Keratinocyte (primary cell): ENCODE measurements at regions not wholly inside any gene's neighbourhood (a gene's known extent, or its start where the extent isn't known, plus 50 kb on each side); places are given as distances from the start of the nearest gene placed in this dataset.

Experiments
- EZH2 ChIP-seq: IDR thresholded peaks from one replicate; pipeline ENCODE4 v1.6.1; 2012; ENCODE audit warnings: inconsistent platforms, mild to moderate bottlenecking, low read length, moderate library complexity
- TF ChIP-seq, protein P1 (sequence below), 3 experiments: IDR thresholded peaks in 1 of 3; conservative IDR thresholded peaks in 1 of 3; optimal IDR thresholded peaks in 1 of 3; 2 replicates in 2 of 3; 3 replicates in 1 of 3; pipeline versions ENCODE3 to v1.5.1; 2011; ENCODE audit warnings: low read length in 3 of 3, mild to moderate bottlenecking in 3 of 3, moderate library complexity in 2 of 3, control low read depth in 1 of 3, inconsistent platforms in 1 of 3; ENCODE audit not compliant: insufficient read depth in 2 of 3; ENCODE audit errors: extremely low read depth in 1 of 3

DNA sequence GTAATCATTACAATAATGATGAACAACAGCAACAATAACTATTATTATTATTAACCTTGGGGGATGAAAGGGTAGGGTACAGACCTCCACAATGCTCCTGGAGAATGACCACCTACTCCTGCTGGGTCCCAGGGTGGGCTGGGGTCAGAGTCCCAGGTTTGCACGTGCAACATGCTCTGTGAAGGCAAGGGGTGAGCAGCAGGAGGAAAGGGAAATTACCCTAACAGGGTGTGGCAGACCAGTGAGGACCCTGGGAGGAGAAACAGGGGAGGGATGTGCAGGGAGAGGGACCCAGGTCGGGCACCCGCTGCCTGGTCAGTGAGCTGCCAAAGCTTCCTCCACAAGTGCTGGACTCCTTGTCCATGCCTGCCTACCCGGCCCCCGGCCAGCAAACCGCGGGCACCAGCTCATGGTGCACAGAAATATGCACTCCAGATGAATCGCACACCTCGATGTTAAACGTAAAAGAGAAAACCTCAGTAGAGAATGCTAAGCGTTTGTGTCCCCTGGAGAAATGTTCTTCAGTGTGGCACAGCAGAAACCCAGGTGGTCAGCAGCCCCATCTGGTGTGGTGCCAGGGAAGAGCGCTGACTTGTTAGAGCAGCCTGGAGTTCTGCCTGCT is 767.1 kb downstream of the KCNJ18 start:
- TF ChIP-seq, protein P1, sequence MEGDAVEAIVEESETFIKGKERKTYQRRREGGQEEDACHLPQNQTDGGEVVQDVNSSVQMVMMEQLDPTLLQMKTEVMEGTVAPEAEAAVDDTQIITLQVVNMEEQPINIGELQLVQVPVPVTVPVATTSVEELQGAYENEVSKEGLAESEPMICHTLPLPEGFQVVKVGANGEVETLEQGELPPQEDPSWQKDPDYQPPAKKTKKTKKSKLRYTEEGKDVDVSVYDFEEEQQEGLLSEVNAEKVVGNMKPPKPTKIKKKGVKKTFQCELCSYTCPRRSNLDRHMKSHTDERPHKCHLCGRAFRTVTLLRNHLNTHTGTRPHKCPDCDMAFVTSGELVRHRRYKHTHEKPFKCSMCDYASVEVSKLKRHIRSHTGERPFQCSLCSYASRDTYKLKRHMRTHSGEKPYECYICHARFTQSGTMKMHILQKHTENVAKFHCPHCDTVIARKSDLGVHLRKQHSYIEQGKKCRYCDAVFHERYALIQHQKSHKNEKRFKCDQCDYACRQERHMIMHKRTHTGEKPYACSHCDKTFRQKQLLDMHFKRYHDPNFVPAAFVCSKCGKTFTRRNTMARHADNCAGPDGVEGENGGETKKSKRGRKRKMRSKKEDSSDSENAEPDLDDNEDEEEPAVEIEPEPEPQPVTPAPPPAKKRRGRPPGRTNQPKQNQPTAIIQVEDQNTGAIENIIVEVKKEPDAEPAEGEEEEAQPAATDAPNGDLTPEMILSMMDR (optimal IDR thresholded peaks at IDR 0.05 in 1 of 3, IDR thresholded peaks at IDR 0.05 in 1 of 3, conservative IDR thresholded peaks at IDR 0.05 in 1 of 3; ENCODE audit: extremely low read depth in 1 of 3, insufficient read depth in 2 of 3, low read length in 3 of 3): no peak
- no peak for TF ChIP-seq EZH2
